KG1 (cell line): ENCODE measurements at regions not wholly inside any gene's neighbourhood (a gene's known extent, or its start where the extent isn't known, plus 50 kb on each side); places are given as distances from the start of the nearest gene placed in this dataset.

Source experiments
- DNase-seq: peaks from one replicate; lab custom pipeline; 2025; lab: John Stamatoyannopoulos, UW

DNA sequence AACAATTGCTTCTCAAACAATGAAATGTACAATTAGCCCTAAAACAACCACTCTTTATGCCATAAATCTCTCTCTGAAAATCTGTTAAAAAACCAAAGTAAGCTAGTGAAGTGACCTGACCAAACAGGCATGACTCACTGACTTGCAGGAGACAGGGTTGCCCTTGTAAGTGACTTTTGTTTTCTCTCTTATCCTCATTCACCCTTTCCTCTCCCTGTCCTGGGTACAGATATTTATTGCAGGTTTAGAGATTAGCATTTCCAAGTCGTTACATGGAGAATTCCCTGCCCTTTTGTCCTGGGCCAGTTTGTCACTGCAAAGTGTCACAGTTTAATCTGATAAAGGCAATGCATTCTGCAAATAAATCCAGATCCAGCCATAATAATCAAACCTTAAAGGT, 484.2 kb downstream of the IRX1 start:
- DNase-seq = no peak

- DNase-seq = no peak
Measured at GRCh38 chr5:4080370-4080769, 484.7 kb downstream of the IRX1 start.

DNA sequence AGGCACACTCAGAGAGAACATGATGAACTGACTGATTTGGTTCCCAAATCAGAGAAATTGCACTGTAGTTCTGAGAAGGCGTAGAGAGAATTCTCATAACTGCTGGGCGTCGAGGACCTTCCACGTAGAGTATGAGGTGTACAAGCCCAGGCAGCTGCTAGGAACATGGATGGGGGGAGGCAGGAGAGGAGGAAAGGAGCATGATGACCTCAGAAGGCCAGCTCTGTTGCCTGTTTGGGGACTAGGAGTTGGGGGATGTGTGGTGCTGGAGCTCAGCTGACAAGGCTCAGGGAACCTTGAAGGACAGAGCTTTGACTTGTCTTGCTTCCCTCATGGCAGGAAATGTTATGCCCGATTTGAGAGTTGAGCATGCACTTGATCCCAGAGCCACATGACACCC, 485.4 kb downstream of the IRX1 start:
- no peak for DNase-seq

DNA sequence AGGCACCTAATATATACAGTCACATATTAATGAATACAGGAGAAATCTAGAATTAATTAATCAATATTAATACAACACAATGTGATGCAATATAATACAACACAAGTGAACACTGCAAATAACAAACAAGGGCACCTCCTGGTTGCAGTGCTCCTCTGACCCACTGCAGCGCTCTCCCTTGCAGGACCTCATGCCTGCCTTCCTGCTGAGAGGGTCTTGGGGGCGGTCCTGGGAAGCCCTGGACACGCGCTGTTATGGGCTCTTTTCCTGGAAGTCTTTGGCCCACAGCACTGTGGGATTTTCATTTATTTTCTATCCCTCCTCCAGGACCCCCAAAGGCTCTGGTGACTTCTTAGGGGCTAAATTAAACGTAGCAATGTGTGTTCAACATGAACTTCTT, 485.8 kb downstream of the IRX1 start:
- DNase-seq = no peak

- no peak for DNase-seq
Measured at GRCh38 chr5:4082966-4083564, 487.4 kb downstream of the IRX1 start.

GRCh38 chr5:4083591-4084337, 488.1 kb downstream of the IRX1 start:
- DNase-seq = no peak

DNA sequence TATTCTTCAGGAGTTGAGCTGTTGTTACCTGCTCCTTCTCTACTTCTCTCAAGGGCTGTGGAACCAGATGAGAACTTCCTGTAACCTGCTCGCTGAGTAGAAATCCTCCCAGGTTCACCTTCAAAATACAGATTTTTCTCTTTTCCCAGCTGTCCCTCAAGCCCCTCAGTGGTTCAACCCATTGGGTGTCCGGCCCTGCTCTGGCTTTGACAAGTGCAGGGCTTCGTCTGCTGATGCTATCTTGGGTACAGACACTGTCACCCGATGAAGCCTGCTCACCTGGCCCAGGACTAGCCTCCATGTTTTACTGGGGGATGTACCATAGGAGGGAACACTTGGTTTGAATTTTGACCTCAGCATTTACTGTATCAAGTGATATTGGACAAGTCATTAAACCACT, 490.4 kb downstream of the IRX1 start:
- no peak for DNase-seq

DNA sequence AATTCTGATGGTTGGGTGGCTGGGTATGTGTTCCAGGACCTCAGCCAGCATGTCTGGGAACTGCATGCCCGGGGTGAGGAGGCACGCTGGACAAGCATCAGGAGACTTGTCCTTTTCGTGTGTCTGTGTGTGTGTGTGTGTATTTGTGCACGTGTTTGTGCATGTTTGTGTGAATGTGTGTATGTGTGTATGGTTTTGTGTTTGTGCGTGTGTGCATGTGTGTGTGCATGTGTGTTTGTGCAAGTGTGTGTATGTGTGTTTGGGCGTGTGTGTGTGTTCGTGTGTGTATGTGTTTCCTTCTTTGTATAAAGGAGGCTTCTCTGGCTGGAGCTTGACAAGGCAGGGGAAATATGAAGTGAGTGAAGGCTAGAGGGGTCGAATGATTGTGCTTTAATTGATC, 491.5 kb downstream of the IRX1 start:
- no peak for DNase-seq

- no peak for DNase-seq
Measured at GRCh38 chr5:4089087-4089486, 493.5 kb downstream of the IRX1 start.

- DNase-seq = no peak
Measured at GRCh38 chr5:4093236-4093635, 497.6 kb downstream of the IRX1 start.

DNA sequence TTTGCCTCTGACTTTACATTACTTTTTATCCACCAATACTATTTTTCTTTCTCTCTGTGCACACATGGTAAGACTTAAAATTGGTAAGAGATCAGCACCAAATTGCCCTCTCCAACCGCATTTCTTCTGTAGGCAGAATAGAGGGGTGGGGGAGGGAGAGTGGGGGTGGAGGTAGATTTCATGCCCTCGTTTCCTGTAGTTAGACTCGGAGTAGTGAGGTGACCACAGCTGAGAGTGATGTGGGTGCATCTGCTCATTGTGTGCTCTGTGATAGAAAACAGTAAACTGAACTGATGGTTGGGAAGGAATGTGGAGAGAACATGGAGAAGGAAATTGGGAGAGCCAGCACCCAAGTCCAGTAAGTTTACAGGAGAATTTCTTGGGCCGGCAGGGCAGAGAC, 498.3 kb downstream of the IRX1 start:
- DNase-seq = no peak

DNA sequence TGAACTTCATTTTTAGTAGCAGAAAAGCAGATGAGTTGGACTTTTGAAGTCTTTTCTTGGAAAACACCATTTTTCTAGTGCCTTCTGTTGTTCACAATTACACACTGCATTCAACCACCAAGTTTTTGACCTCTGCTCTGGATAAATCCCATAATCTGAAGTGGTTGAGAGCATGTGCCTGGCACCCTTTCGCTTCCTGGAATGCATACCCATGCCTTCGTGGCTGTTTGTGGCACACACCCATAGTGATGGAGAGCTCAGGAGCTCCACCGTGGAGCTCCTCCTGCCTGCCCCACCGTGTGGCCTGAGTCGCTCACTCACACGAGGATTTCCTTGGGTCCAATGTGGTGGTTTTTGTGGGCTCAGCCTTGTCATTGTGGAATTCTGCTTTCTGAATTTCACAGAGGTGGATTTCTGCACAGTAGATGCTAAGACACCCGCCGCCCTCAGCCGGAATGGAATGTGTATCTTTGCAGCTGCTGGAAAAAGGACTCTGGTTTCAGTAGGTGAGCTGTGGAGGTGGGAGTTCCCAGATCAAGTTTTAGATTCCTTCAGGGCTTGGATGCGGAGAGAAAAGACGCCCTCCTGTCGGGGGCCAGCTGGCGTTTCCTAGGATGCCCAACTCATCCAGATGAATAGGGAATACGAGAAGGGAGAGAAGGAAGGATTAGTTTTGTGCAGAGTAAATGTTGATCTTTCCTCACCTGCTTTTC, 500.4 kb downstream of the IRX1 start:
- no peak for DNase-seq

DNA sequence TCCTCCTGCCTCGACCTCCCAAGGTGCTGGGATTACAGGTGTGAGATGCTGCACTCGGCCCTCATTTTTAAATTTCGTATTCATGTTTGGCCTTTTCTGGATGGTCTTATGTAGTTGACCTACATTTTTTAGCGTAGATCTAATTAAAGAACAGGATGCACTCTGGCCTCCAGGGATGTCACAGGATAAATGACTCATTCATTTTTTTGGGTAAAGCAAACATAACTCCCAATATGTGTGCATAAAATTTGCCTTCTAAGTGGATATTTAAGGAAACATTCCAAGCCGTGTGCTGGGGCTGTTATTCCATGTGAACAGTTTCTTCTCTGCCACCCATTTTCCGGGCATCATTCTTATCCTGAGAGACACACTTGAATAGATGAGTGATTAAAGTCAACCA, 501.6 kb downstream of the IRX1 start:
- no peak for DNase-seq

DNA sequence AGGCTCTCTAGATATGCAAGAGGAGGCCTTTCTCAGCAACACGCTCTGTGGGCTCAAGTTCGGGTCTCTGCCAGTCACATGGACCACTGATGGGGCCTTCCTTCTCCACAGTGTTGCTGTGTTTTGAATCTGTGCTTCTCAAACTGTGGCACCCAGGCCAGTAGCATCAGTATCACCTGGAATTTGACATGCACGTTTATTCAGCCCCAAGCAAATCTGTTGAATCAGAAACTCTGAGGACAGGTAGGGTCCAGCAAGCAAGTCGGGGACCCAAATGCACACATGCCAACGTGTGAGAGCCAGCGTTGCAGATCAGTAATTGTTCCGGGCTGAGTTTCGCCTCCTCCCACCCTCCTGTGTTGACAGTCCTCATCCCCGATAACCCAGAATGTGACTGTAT, 502.6 kb downstream of the IRX1 start:
- no peak for DNase-seq

GRCh38 chr5:4099386-4099785, 503.8 kb downstream of the IRX1 start:
- no peak for DNase-seq

DNA sequence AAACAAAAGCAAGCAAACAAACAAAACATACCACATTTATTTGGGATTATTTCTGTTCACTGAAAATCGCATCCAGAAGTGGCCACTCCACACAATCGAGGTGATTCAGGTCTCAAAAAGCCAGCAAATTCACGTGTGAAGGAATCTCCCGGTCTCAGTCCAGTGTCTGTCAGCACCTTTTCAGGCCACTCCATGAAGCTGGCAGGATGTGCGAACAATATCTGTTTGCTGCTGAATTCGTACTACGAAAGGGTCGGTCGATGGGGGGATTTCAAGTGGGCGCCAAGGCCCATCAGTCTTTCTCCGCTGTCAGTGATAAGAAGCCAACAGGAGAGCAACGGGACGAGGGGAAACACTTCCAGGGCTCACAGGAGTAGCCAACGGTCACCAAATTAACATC, 505.1 kb downstream of the IRX1 start:
- DNase-seq = no peak

DNA sequence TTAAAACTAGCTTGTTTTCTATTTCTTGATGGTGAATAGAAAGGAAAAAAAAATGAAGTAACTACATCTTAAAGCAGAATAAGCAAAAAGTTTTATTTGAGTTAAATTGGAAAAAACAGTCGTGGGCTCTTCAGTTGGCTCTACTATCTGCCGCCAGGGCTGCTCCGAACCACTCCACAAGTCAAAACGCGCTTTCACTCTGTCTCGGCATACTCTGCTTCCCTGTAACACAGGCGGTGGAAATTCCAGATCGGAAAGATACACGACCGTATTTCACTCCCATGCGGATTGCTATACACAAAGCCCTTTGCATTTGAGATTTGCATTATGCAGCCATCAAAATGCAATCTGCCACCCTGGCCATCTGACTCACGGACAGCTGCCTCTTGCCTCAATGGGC, 505.6 kb downstream of the IRX1 start:
- DNase-seq = no peak

GRCh38 chr5:4104831-4105597, 509.4 kb downstream of the IRX1 start:
- DNase-seq = no peak

DNA sequence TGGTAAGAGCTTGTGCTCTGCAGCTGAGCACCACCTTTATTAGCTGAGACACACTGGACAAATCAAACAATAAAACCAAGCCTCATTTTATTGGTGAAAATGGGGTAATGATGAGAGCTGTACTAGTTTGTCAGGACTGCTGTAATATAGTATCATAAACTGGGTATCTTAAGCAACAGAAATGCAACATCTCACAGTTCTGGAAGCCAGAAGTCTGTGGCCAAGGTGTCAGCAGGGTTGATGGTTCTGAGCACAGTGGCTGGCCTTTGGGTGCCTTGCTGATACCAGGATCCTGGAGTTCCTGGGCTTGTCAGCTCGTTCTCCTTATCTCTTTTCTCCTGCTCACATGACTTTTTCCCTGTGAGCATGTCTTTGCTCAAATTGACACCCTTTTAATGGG, 513.1 kb downstream of the IRX1 start:
- no peak for DNase-seq

- no peak for DNase-seq
Measured at GRCh38 chr5:4113426-4113825, 517.8 kb downstream of the IRX1 start.

GRCh38 chr5:4113905-4114304, 518.3 kb downstream of the IRX1 start:
- DNase-seq = no peak

DNA sequence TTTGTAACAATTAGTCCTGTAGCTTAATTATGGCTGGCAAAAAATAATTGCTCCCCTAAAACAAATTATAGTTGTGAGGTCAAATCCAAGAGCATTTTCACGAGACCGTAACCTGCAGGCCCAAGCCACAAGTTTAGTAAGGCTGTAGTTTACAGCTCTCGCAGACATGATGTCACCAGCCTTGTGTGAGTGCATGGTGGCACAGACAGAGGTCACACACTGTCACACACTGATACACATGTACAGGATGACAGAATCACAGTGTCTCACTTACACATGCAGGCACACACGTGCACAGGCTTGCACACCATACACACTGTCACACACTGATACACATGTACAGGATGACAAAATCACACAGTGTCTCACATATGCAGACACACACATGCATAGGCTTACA, 518.8 kb downstream of the IRX1 start:
- no peak for DNase-seq

GRCh38 chr5:4116834-4117233, 521.2 kb downstream of the IRX1 start:
- no peak for DNase-seq
